ENCODE measurements at regions not wholly inside any gene's neighbourhood (a gene's known extent, or its start where the extent isn't known, plus 50 kb on each side); places are given as distances from the start of the nearest gene placed in this dataset. TPM values are rescaled to one million over a fixed set of nuclear protein-coding genes. Genes with fewer than 3 reads are reported as not detected.

- Histone ChIP-seq H3K27me3 (replicated peaks; ENCODE audit: insufficient read depth) (no peaks in the 10 kb centered on the region), H3K27ac (no peak overlapping the region), H3K4me3 (no peak overlapping the region), H3K9me2 (ENCODE audit: insufficient read depth) (no peaks in the 10 kb centered on the region), H3K9ac (no peak overlapping the region), H2AFZ (no peak overlapping the region), H3F3A (ENCODE audit: insufficient read depth) (no peaks in the 10 kb centered on the region), H3K4me2 (ENCODE audit: unreplicated experiment) (no peak overlapping the region), H3K36me3 (ENCODE audit: low read depth) (no peaks in the 10 kb centered on the region), H3K9me3 (ENCODE audit: low read depth) (no peaks in the 10 kb centered on the region), H3K79me2 (ENCODE audit: insufficient read depth) (no peaks in the 10 kb centered on the region), H4K20me1 (ENCODE audit: insufficient read depth) (no peaks in the 10 kb centered on the region), H3K4me1 (ENCODE audit: insufficient read depth) (no peaks in the 10 kb centered on the region)
- in situ Hi-C loops (cut with MboI), result no loop called here
- peak; percentile 29 for DNase-seq
- no peak for TF ChIP-seq EZH2phosphoT487 (IDR thresholded peaks at IDR 0.05; ENCODE audit: insufficient read depth, low read depth)
- no peak for TF ChIP-seq EZH2 (IDR thresholded peaks at IDR 0.05; ENCODE audit: insufficient read depth, poor library complexity, severe bottlenecking)
- WGBS, 2 experiments (ENCODE audit: low coverage in 1 of 2, low lambda C conversion rate in 2 of 2, missing lambda C conversion rate in 2 of 2), result 9 to 17% methylated on average over 7 of the region's 7 CpGs
Observed at GRCh38 chr18:64202863-64203262, 54.0 kb upstream of the LINC00305 start.

DNA sequence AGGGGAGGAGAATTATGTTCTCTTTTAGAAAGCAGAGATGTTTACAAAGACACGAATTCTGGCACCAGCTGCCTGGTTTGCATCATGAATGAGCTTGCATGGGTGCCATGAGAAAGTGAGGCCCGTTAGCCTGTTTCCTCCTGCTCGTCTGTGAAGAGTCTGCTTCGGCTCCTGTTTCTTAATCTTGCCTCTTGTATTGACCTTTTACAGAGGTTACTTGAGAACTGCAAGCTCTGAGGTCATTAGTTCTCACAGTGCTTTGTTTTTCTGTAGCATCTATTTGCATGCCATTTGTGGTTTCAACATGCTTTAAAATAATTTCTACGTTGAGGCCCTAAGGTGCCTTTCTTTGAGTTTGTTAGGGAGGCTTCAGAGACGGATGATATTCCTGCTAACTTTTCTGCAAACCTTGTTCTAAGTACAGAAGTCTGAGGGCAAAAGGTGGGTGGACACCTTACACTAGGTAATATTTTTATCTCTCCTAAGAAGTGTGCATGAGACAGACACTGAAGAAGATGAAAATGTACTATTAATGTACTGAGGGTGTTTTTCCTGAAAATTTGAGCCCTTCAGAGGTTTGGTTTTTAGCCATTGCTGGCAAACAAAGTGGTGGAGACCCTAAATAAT, 53.4 kb upstream of the LINC00305 start:
- 15% methylated on average over 6 of the region's 6 CpGs for WGBS, 2 experiments (ENCODE audit: low coverage in 1 of 2, low lambda C conversion rate in 2 of 2, missing lambda C conversion rate in 2 of 2)

DNA sequence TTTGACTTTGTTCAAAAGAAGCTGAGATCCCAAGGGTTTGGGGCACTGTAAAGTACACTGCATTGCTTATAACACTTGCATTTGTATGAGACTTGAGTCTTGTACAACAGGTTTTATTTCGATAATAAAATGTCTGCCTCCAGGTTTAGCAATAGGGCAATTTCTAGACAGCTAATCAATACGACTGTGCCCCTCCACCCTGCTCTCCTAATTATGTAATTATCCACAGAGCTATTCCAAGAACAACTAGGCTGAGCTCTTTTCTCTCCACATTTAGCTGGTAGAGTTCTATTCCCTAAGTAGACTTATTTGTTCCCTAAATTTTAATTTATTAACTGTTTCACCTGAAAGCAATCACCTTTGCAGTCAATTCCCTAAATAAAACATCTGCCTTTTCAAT, 52.9 kb upstream of the LINC00305 start:
- no peak overlapping the region for H3K4me2 ChIP-seq (ENCODE audit: unreplicated experiment)
- no peak overlapping the region for H3K9ac ChIP-seq
- no peaks in the 10 kb centered on the region for H3K9me2 ChIP-seq (ENCODE audit: insufficient read depth)
- H3K4me1 ChIP-seq (ENCODE audit: insufficient read depth), result no peaks in the 10 kb centered on the region
- no peak for DNase-seq
- no peak overlapping the region for H3K27ac ChIP-seq
- no peaks in the 10 kb centered on the region for H3K9me3 ChIP-seq (ENCODE audit: low read depth)
- TF ChIP-seq EZH2 (IDR thresholded peaks at IDR 0.05; ENCODE audit: insufficient read depth, poor library complexity, severe bottlenecking), result no peak
- TF ChIP-seq EZH2phosphoT487 (IDR thresholded peaks at IDR 0.05; ENCODE audit: insufficient read depth, low read depth), result no peak
- 17 to 24% methylated on average over 2 of the region's 2 CpGs for WGBS, 2 experiments (ENCODE audit: low coverage in 1 of 2, low lambda C conversion rate in 2 of 2, missing lambda C conversion rate in 2 of 2)
- no peaks in the 10 kb centered on the region for H3K27me3 ChIP-seq (replicated peaks; ENCODE audit: insufficient read depth)
- H3F3A ChIP-seq (ENCODE audit: insufficient read depth), result no peaks in the 10 kb centered on the region
- no peaks in the 10 kb centered on the region for H4K20me1 ChIP-seq (ENCODE audit: insufficient read depth)
- H3K4me3 ChIP-seq, result no peak overlapping the region
- no peaks in the 10 kb centered on the region for H3K79me2 ChIP-seq (ENCODE audit: insufficient read depth)
- H2AFZ ChIP-seq, result no peak overlapping the region
- in situ Hi-C loops (cut with MboI), result no loop called here
- H3K36me3 ChIP-seq (ENCODE audit: low read depth), result no peaks in the 10 kb centered on the region

More for the DNA sequence above, 53.4 kb upstream of the LINC00305 start:
- Histone ChIP-seq H3K9ac (no peak overlapping the region), H3K9me2 (ENCODE audit: insufficient read depth) (no peaks in the 10 kb centered on the region), H4K20me1 (ENCODE audit: insufficient read depth) (no peaks in the 10 kb centered on the region), H3K4me1 (ENCODE audit: insufficient read depth) (no peaks in the 10 kb centered on the region), H3F3A (ENCODE audit: insufficient read depth) (no peaks in the 10 kb centered on the region), H3K4me3 (no peak overlapping the region), H2AFZ (no peak overlapping the region), H3K79me2 (ENCODE audit: insufficient read depth) (no peaks in the 10 kb centered on the region), H3K9me3 (ENCODE audit: low read depth) (no peaks in the 10 kb centered on the region), H3K36me3 (ENCODE audit: low read depth) (no peaks in the 10 kb centered on the region), H3K4me2 (ENCODE audit: unreplicated experiment) (no peak overlapping the region), H3K27ac (no peak overlapping the region), H3K27me3 (replicated peaks; ENCODE audit: insufficient read depth) (no peaks in the 10 kb centered on the region)
- in situ Hi-C loops (cut with MboI), result no loop called here
- TF ChIP-seq EZH2 (IDR thresholded peaks at IDR 0.05; ENCODE audit: insufficient read depth, poor library complexity, severe bottlenecking) (no peak), EZH2phosphoT487 (IDR thresholded peaks at IDR 0.05; ENCODE audit: insufficient read depth, low read depth) (no peak)
- no peak for DNase-seq

DNA sequence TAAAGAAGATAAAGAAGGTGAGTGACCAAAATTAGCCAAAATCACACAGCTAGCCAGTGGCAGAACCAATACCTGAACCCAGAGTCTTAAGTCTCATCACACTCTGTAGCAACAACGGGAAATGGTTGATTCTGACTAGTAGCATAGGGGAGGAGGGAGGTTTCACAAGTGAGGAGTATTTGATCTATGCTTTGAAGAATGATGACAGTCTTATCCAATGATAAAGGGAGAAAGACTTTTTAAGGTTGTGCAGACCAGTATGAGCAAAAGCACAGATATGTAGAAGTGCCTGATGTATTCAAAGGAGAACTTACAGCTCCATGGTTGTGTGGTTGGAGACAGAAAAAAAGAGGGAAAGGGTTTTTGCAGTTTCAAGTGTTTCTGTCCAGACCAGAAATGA, 50.7 kb upstream of the LINC00305 start:
- no peaks in the 10 kb centered on the region for H3K9me3 ChIP-seq (ENCODE audit: low read depth)

More for the DNA sequence above, 50.7 kb upstream of the LINC00305 start:
- no peaks in the 10 kb centered on the region for H3K79me2 ChIP-seq (ENCODE audit: insufficient read depth)
- in situ Hi-C loops (cut with MboI), result no loop called here
- no peak overlapping the region for H3K27ac ChIP-seq
- TF ChIP-seq EZH2 (IDR thresholded peaks at IDR 0.05; ENCODE audit: insufficient read depth, poor library complexity, severe bottlenecking) (no peak), EZH2phosphoT487 (IDR thresholded peaks at IDR 0.05; ENCODE audit: insufficient read depth, low read depth) (no peak)
- 6 to 16% methylated on average over 1 of the region's 1 CpG for WGBS, 2 experiments (ENCODE audit: low coverage in 1 of 2, low lambda C conversion rate in 2 of 2, missing lambda C conversion rate in 2 of 2)
- H3K4me1 ChIP-seq (ENCODE audit: insufficient read depth), result no peaks in the 10 kb centered on the region
- no peak for DNase-seq
- no peak overlapping the region for H2AFZ ChIP-seq
- no peaks in the 10 kb centered on the region for H4K20me1 ChIP-seq (ENCODE audit: insufficient read depth)
- no peak overlapping the region for H3K4me3 ChIP-seq
- H3K9ac ChIP-seq, result no peak overlapping the region
- H3F3A ChIP-seq (ENCODE audit: insufficient read depth), result no peaks in the 10 kb centered on the region
- H3K27me3 ChIP-seq (replicated peaks; ENCODE audit: insufficient read depth), result no peaks in the 10 kb centered on the region
- H3K4me2 ChIP-seq (ENCODE audit: unreplicated experiment), result no peak overlapping the region
- no peaks in the 10 kb centered on the region for H3K9me2 ChIP-seq (ENCODE audit: insufficient read depth)
- H3K36me3 ChIP-seq (ENCODE audit: low read depth), result no peaks in the 10 kb centered on the region

Small RNA genes lying in the stretch of these regions (small RNA-seq; reads per million reads assigned to genes)
- not detected for gene AC027506.1 (ENCODE audit: low read depth, low replicate concordance)

All from GM23248 (cell line).